KOPT-K1 (cell line): ENCODE measurements at regions not wholly inside any gene's neighbourhood (a gene's known extent, or its start where the extent isn't known, plus 50 kb on each side); places are given as distances from the start of the nearest gene placed in this dataset.
"Not testable (repeated sequence)": the region's sequence is repeated elsewhere in the genome, so short reads cannot be mapped to it uniquely, and the experiment has no call there.

Experiments
- H3K27ac ChIP-seq: fragments of 200-600 bp; sonication (generic); 2 replicates; pipeline ENCODE4 v1.5.1; 2016; ENCODE audit warnings: antibody characterized with exemption, mild to moderate bottlenecking, low read depth, low read length; ENCODE audit not compliant: poor library complexity, severe bottlenecking
- H3K36me3 ChIP-seq: fragments of 200-600 bp; sonication (generic); 2 replicates; pipeline ENCODE4 v1.5.1; 2017; ENCODE audit warnings: antibody characterized with exemption, mild to moderate bottlenecking, low read length, moderate library complexity; ENCODE audit not compliant: insufficient read depth
- H3K9me3 ChIP-seq: fragments of 200-600 bp; sonication (generic); 2 replicates; pipeline ENCODE4 v1.5.1; 2017; ENCODE audit warnings: antibody characterized with exemption, low read length, mild to moderate bottlenecking; ENCODE audit not compliant: insufficient read depth, poor library complexity, severe bottlenecking

DNA sequence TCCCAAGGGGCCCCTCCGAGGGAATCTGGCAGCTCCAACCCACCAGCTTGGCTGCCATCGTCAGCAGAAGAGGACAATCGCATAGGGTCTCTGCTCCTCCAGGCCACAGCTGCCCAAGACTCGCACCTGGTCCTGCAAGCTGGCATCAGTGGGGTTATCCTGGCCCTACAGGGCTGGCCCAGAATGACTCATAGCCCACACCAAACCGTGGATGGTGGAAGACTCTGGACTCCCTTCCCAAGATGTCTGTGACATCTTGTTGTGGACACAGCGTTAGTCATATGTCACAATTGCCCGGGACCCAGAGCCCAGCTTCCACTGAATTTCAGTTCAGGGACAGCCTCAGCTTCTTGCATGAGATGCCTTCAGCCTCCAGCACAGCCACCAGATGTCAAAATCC, 91.5 kb upstream of the CUX1 start:
- H3K36me3 ChIP-seq, result no peaks in the 10 kb centered on the region
- no peak overlapping the region for H3K27ac ChIP-seq
- H3K9me3 ChIP-seq, result peaks cover 10% of the 10 kb centered on the region

GRCh38 chr7:101727184-101727583, 90.2 kb upstream of the CUX1 start:
- H3K36me3 ChIP-seq, result no peaks in the 10 kb centered on the region
- H3K9me3 ChIP-seq, result peaks cover 10% of the 10 kb centered on the region
- H3K27ac ChIP-seq, result no peak overlapping the region

GRCh38 chr7:101728128-101728527, 89.3 kb upstream of the CUX1 start:
- H3K9me3 ChIP-seq, result peaks cover 10% of the 10 kb centered on the region
- no peaks in the 10 kb centered on the region for H3K36me3 ChIP-seq
- H3K27ac ChIP-seq, result no peak overlapping the region

GRCh38 chr7:101728873-101729240, 88.6 kb upstream of the CUX1 start:
- H3K9me3 ChIP-seq, H3K36me3 ChIP-seq, H3K27ac ChIP-seq: not testable (repeated sequence)

- no peak overlapping the region for H3K27ac ChIP-seq
- H3K36me3 ChIP-seq, result no peaks in the 10 kb centered on the region
- no peaks in the 10 kb centered on the region for H3K9me3 ChIP-seq
Observed at GRCh38 chr7:101729241-101729883, 88.1 kb upstream of the CUX1 start.

DNA sequence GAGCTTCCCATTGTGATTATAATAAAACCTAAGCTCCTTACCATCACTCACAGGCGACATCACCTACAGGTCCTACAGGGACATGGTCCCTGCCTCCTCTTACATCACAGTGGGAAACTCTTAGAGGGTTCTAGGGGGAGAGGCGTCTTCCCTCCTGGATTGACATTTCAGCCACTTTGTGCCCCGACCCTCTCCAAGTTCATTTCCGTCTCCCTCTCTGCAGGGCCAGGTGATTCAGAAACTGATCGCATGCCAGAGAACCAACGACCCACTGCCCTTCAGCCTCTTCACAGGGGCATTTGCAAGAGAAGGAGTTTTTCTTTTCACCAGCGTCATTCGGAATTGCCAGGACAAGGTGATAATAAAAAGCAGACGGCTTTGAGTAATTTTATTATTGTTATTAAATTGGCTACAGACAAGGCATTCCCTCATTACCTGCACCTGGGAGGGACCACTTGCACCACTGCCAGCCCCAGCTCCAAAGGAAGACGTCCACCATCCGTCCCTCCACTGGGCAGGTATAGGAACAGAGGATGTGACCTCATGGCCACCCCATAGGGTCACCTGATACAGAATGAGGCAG, 85.8 kb upstream of the CUX1 start:
- Histone ChIP-seq H3K36me3 (no peaks in the 10 kb centered on the region), H3K9me3 (no peaks in the 10 kb centered on the region), H3K27ac (no peak overlapping the region)

DNA sequence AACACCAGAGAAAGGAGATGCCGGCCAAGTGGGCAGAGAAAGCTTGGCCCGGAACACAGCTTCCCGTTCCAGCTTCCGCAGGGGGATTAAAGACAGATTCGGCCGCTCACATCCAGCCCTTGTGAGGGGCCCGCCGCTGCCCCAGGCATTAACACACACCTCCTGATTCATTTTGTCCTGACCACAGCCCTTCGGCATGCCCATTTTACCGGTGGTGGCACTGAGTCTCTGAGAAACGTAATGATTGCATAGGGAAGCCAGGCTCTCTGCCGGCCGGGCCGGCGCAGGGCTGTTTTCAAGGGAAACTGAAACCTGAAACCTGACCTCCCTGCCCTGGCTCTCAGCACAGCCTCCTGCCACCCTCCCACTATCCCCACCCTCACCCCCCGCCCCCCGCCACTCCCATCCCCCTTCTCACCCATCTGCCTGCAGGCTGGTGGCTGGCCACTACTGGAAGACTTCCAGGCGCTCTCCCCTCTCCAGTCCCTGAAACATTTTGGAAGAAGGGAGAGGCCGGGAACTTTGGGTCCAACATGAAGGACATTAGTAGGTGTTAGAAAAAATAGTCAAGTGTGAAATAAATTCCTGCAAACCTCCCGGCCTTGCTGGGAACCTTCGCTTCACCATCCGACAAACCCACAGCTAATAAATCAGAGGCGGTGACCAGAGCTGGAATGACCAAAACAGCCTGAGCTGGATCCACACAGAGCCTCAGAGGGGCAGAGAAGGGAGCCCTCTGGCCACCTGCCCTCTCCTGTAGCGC, 83.5 kb upstream of the CUX1 start:
- no peak overlapping the region for H3K27ac ChIP-seq
- no peaks in the 10 kb centered on the region for H3K9me3 ChIP-seq
- no peaks in the 10 kb centered on the region for H3K36me3 ChIP-seq

DNA sequence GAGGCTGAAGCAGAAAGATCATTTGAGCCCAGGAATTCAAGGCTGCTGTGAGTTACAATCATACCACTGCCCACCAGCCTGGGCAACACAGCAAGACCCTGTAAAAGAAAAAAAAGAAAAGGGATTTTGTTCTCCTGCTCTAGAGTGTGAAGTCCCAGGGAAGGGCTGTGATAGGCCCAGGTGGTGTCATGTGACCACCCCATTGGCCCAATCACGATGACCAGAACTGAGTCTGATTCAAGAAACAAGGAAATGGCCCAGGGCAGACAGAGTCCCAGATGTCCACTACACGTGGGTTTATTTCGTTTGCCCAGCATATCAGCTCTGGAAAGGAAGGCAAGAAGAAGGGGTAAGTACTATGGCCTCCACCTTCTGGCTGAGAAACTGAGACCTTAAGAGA, 81.3 kb upstream of the CUX1 start:
- Histone ChIP-seq H3K27ac (peak overlapping the region; percentile 44), H3K9me3 (no peaks in the 10 kb centered on the region), H3K36me3 (no peaks in the 10 kb centered on the region)

GRCh38 chr7:101739775-101740398, 77.5 kb upstream of the CUX1 start:
- Histone ChIP-seq H3K36me3 (no peaks in the 10 kb centered on the region), H3K9me3 (no peaks in the 10 kb centered on the region), H3K27ac (peak overlapping the region; percentile 97)

GRCh38 chr7:101740981-101741725, 76.3 kb upstream of the CUX1 start:
- no peaks in the 10 kb centered on the region for H3K36me3 ChIP-seq
- H3K9me3 ChIP-seq, result no peaks in the 10 kb centered on the region
- H3K27ac ChIP-seq, result peak overlapping the region; percentile 97

DNA sequence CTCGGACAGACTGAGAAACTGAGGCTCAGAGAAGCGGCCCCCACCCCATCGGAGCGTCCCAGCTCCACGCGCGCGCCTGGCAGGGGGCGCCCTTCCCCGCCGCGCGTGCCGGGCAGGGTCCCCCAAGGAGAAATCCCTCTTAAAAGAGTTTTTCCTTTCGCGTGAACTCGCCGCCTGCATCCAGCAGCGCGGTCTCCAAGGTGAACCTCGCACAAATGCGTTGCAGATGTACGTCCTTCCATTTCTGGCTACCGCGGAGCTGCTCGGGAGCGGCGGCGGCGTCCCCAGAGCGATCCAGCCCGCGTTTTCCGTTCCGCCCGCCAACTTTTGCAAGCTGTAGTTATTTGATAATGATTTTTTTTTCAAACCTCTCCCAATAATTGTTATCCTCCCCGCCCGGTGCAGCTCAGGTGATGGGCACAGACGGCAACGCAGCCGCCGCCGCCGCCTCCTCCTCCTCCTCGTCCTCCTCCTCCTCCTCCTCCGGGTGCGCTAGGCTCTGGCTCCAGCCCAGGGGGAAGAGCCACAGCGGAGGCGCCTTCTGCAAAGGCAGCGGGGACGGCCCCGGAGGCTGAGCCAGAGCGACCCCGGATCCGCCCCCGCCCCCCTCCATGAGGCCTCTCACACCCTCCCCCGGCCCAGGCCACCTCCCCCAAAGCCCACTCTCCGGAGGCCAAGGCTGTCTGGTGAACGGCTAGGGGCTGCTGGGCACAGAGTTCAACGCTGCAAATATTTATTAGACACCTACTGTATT, 74.0 kb upstream of the CUX1 start:
- no peaks in the 10 kb centered on the region for H3K36me3 ChIP-seq
- H3K9me3 ChIP-seq, result no peaks in the 10 kb centered on the region
- H3K27ac ChIP-seq, result peak overlapping the region; percentile 97

DNA sequence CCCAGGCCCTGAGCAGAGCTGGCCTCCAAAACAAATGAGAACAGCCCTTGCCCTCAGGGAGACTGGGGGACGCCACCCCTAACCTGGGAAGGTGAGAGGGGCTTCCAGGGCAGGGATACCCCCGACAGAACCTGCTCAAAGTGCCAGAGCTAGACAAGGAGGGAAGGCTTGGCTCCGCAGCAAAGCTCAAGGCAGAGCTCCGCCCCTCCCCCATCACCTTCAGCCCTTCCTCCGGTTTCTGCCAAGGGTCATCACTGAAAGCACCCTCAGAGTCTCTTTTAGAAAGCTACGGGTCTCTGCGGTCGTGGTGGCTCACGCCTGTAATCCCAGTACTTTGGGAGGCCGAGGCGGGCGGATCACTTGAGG, 73.4 kb upstream of the CUX1 start:
- Histone ChIP-seq H3K27ac (peak overlapping the region; percentile 97), H3K36me3 (no peaks in the 10 kb centered on the region), H3K9me3 (no peaks in the 10 kb centered on the region)

DNA sequence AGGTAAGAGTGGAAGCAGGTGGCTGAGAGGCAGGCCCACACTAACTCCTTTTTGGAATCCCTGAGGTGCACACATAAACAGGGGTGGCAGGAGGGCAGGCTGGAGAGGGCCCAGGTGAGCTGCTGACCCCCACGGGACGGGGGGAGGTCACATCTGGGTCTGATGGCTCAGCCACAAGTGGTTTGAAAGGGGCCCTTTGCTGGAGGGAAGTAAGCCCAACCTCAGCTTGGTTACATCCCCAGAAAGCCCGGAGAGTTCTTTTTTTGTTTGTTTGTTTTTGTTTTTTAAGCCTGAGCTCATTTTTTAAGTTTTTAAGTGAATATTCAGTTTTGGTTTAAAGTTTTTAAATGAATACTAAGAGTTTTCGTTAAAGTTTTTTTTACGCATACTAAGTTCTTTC, 72.8 kb upstream of the CUX1 start:
- no peaks in the 10 kb centered on the region for H3K9me3 ChIP-seq
- H3K36me3 ChIP-seq, result no peaks in the 10 kb centered on the region
- peak overlapping the region; percentile 97 for H3K27ac ChIP-seq

- peak overlapping the region; percentile 97 for H3K27ac ChIP-seq
- no peaks in the 10 kb centered on the region for H3K9me3 ChIP-seq
- no peaks in the 10 kb centered on the region for H3K36me3 ChIP-seq
Observed at GRCh38 chr7:101746314-101746713, 71.1 kb upstream of the CUX1 start.
